Lung microvascular endothelial cell (primary cell): ENCODE measurements at regions not wholly inside any gene's neighbourhood (a gene's known extent, or its start where the extent isn't known, plus 50 kb on each side); places are given as distances from the start of the nearest gene placed in this dataset.
A peak's percentile ranks its signal among the peaks of the same experiment; 100 is the strongest.

Experiments used
- DNase-seq, 2 donors: peaks; one replicate each; pipeline versions ENCODE4 v3.0.0 to v3.0.0-alpha.2; 2010; ENCODE audit warnings: low read depth in 2 of 2

- DNase-seq, result peak; percentile 74 to 78
Measured at GRCh38 chr3:182683453-182683852, 109.9 kb upstream of the ATP11B start.

DNA sequence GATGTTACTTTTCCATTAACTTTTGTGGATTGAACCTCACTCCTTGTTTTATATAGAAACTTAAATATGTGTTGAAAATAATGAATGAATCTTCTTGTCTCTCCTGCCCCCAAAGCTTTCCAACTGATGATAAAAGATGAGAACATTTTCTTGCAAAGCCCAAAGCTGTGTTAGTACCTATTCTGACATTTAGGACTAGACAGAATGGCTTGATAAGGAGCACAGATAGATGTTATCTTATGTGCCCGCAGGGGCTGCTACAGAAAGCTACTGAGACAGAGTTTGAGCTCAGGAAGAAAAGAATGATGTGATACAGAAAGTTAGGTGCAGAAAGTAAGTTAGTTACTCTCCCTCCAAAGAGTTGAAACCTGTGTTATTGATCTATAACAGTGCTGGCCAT, 109.4 kb upstream of the ATP11B start:
- no peak for DNase-seq

- no peak for DNase-seq
Measured at GRCh38 chr3:182686033-182686886, 107.0 kb upstream of the ATP11B start.

GRCh38 chr3:182690172-182690571, 103.1 kb upstream of the ATP11B start:
- DNase-seq, result no peak

DNA sequence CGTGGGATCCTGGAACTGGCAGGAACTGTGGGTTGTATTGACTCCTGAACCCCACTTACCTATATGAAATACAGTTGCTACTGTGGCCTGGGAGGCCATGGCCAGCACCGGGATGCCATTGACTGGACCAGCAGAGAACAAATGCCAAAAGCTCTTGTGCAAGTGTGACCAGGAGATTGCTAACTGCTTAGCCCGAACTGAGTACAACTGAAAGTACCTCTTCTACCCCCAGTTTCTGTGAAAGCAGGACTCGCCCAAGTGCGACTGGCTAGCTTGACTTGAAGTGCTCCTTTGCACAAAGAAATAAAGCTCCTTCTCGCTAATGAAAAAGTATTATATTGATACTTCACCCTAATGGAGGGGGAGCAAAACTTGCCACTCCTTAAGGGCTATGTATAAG, 101.3 kb upstream of the ATP11B start:
- DNase-seq, result no peak

GRCh38 chr3:182692695-182693094, 100.6 kb upstream of the ATP11B start:
- DNase-seq, result no peak

- no peak for DNase-seq
Measured at GRCh38 chr3:182693723-182694122, 99.6 kb upstream of the ATP11B start.

DNA sequence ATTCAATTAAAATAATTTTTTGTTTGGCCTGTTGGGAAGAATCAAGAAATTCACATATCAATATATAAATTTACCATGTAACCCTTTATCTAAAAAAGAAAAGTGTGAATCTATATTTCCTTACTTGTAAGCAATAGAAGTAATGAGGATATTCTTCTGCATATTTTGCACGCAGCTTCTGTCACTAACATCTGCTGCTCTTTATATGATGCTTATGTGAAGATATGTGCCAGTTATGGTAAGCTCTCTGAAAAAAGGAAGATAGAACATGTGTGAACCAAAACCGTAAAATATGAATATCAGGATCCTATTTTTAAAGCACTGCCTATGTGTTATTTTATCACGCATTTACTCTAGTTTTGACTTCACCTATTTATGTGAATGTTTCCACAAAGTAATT, 96.4 kb upstream of the ATP11B start:
- DNase-seq, result no peak

DNA sequence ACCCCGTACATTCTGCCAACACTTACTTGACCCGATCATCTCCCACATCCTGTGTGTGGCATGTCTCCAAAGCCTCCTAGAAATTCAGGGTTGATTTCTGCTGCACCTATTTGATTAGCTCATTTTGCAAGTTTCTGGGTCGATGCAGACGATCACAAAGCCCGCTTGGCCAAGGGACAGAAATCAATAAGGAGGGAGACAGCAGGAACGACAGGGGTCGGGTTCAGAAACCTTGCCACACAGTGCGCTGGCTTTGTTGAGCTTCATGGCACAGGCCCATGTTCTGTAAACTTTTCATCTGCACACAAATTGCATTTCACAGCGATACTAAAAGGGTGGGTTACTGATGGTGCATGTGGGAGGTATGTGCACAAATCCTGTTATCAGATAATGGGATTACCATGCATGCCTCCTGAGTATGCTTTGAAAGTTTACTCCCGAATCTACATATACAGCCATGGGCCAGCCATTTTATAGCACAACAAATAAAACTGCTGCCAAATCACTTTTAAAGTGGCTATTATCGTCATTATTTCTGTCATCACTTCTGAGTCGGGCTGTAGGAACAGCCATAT, 95.9 kb upstream of the ATP11B start:
- DNase-seq, result no peak

GRCh38 chr3:182698078-182698477, 95.2 kb upstream of the ATP11B start:
- DNase-seq, result no peak

DNA sequence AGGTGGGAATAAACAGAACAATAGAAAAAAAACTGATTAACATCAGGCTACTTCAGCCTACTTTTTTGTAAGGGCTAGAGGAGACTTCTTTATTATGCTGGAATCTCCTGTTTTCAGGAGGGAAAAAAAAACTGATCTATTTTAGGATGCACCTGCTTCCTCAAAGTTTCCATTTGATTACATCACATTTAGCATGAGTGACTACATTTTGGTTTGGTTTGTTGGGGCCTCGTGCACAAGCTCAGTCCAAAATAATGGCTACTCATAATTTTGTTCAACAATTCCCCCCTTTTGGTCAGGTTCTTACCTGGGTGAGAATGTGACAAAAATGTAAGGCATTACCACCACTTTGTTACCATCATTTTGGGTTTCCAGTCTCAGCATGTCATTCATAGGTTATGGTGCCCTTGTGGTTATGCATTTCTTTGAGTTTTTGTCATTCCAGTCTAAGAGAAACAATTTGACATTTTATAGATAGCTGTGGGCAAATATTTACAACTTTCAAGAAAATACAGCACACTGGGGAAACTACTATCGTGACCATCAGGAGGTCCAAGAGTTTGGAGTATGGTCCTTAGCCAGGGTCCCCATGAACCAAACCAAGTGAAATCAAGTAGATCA, 93.6 kb upstream of the ATP11B start:
- no peak for DNase-seq

DNA sequence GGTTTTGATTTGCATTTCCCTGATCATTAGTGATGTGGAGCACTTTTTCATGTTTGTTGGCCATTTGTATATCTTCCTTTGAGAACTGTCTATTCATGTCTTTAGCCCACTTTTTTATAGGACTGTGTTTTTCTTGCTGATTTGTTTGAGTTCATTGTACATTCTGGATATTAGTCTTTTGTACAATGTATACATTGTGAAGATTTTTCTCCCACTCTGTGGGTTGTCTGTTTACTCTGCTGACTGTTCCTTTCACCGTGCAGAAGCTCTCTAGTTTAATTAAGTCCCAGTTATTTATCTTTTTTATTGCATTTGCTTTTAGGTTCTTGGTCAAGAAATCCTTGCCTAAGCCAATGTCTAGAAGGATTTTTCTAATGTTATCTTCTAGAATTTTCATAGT, 91.1 kb upstream of the ATP11B start:
- no peak for DNase-seq

- no peak for DNase-seq
Measured at GRCh38 chr3:182703233-182703632, 90.1 kb upstream of the ATP11B start.

GRCh38 chr3:182704926-182705325, 88.4 kb upstream of the ATP11B start:
- DNase-seq, result no peak

DNA sequence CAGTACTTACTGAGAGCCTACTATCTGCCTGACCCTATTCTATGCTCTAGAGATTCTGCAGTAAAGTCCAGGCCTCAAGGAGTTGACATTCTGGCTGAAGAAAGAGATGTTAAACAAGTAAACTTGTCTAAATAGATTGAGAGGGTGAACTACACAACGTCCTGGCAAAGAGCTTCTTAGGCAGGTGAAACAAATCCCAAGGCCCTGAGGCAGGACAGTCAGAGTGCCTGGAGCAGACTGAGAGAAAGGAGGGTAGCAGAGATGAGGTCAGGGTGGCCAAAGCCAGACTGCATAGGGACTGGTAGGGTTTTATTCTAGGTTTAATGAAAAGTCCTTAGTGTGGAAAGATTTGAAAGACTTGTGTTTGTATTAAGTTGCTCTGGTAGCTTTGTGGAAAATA, 84.5 kb upstream of the ATP11B start:
- no peak for DNase-seq

DNA sequence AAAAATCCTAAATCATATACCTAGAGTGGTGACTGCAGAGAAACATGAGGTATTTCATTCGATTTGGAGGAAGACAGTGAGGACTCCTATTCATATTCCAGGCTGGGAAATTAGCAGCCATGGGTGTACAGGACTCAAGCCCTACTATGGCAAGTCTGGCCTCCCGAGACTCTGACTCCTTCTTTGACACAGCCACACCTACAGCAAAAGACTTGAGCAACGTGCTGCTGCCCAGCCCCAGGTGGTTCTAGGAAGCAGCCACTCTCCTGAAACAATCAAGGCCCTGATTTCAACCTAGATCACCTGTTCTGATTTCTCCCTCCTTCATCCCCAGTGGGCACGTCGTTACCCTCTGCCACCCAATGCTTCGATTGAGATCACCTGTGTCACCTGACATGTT, 84.0 kb upstream of the ATP11B start:
- no peak for DNase-seq

- DNase-seq, result peak; percentile 14 to 40
Measured at GRCh38 chr3:182710557-182711157, 82.6 kb upstream of the ATP11B start.

GRCh38 chr3:182711261-182711683, 82.0 kb upstream of the ATP11B start:
- no peak for DNase-seq

DNA sequence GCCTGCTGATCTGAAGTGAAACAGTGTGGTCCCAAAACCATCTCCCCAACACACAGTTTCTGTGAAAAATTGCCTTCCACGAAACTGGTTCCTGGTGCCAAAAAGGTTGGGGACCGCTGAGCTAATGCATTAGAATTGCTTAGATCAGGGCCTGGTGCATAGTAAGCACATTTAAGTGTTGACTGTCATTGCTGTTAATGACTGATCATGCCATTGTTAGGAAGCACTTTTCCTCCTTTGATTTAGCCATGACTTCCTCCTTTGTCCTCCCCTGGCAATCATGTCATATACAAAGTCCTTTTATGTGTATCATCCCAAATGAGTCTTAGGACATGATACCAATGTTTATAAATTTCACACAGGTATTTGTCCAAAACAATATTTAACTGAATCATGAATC, 81.5 kb upstream of the ATP11B start:
- DNase-seq, result no peak

DNA sequence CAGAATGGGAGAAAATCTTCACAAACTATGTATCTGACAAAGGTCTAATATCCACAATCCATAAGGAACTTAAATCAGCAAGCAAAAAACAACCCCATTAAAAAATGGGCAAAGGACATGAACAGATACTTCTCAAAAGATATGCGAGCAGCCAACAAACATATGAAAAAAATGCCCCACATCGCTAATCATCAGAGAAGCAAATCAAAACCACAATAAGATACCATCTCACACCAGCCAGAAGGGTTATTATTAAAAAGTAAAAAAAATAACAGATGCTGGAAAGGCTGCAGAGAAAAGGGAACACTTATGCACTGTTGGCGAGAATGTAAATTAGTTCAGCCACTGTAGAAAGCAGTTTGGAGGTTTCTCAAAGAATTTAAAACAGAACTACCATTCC, 80.2 kb upstream of the ATP11B start:
- no peak for DNase-seq

DNA sequence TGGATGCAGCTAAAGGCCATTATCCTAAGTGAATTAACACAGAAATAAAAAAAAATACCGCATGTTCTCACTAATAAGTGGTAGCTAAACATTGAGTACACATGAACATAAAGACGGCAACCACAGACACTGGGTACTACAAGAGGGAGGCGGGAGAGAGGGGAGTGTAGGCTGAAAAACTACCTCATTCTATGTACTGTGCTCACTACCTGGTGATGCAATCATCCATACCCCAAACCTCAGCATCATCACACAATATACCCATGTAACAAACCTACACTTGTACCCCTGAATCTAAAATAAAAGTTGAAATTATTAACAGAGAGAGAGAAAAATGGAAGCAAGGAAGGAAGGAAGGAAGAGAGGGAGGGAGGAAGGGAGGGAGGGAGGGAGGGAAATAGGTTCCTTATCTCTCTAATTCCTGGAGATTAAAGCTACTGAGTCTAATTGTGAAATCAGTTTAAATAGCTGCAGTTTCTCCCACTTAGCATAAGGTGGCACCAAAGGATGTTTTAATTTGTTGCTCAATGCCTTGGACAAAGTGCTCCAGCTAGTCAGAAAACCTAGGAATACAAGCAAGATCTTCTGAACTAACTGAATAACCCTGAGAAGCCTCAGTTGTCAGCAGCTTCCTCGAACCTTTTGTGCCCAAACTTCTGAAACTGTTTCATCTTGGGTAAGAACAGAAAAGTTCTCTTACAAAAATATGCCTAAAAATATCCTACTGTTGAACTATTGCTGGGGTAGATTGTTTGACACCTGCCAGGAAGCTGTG, 79.4 kb upstream of the ATP11B start:
- peak; percentile 79 to 83 for DNase-seq

DNA sequence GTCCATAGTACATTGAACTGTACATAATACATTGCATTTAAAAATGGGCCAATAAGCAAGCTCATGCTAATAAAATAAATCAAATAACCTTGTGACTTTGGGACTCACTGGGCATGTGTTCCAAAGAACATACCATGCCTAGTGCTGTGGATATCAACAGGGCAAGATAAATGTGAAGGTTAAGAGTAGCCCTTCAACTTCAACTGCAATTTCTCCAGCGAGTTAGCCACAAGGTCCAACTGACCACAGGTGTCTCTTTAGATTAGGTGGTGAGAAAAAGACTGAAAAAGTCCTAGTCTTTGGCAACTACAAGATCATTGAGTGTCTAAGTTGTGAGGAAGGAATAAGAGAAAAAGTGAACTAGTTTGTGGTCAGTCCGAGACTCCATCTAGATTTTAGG, 78.3 kb upstream of the ATP11B start:
- DNase-seq, result no peak
